ENCODE measurements at regions not wholly inside any gene's neighbourhood (a gene's known extent, or its start where the extent isn't known, plus 50 kb on each side); places are given as distances from the start of the nearest gene placed in this dataset.

GRCh38 chr9:19989213-19989612 lies 200.4 kb upstream of the SLC24A2 start:
- BruUV-seq (replicated peaks), result no TSS peak
- no peak overlapping the region for H3K9ac ChIP-seq (replicated peaks; ENCODE audit: extremely low read depth, insufficient read depth, low read length)
- H3K36me3 ChIP-seq (ENCODE audit: control insufficient read depth in 2 of 2, extremely low read depth in 1 of 2, insufficient read depth in 2 of 2, low read length in 2 of 2), result no peaks in the 10 kb centered on the region
- no peaks in the 10 kb centered on the region for H3K79me2 ChIP-seq (ENCODE audit: control insufficient read depth, insufficient read depth, low read length)
- no peak for DNase-seq (ENCODE audit: low read depth, low spot score)
- FAIRE-seq, result no peak
- no peaks in the 10 kb centered on the region for H3K9me3 ChIP-seq (replicated peaks; ENCODE audit: control insufficient read depth, insufficient read depth, low read length)
- no peak overlapping the region for H3K4me3 ChIP-seq (replicated peaks in 1 of 3; ENCODE audit: insufficient read depth in 1 of 3, low read depth in 1 of 3, low read length in 3 of 3)
- H3K27ac ChIP-seq (ENCODE audit: insufficient read depth, low read depth, low read length), result no peak overlapping the region
- H4K20me1 ChIP-seq (replicated peaks; ENCODE audit: control insufficient read depth, extremely low read depth, insufficient read depth, low read length), result no peaks in the 10 kb centered on the region
- no peak overlapping the region for H2AFZ ChIP-seq (ENCODE audit: low read depth, low read length)
- no peaks in the 10 kb centered on the region for H3K4me1 ChIP-seq (ENCODE audit: control insufficient read depth, extremely low read depth, insufficient read depth, low read length)
- no peaks in the 10 kb centered on the region for H3K9me1 ChIP-seq (replicated peaks; ENCODE audit: control insufficient read depth, extremely low read depth, insufficient read depth, low read length)
- ChIA-PET POLR2A (no interaction called here), CTCF (interaction anchor here (1.2 kb wide), 1 partner anchor 17 kb away, joined by 3 read pairs; no protein-coding TSS in a partner anchor)
- intact Hi-C loops (cut with micrococcal nuclease), result no loop called here
- TF ChIP-seq FOS (IDR thresholded peaks at IDR 0.05; ENCODE audit: borderline replicate concordance, insufficient read depth, low read length) (no peak), POLR2AphosphoS5 (IDR thresholded peaks at IDR 0.05; ENCODE audit: insufficient read depth, low read depth, low read length) (no peak), EZH2 (IDR thresholded peaks at IDR 0.05; ENCODE audit: borderline replicate concordance, low read depth, low read length, severe bottlenecking) (no peak), POLR2A (IDR thresholded peaks at IDR 0.05; ENCODE audit: low read depth, low read length) (no peak), GATA2 (IDR thresholded peaks at IDR 0.05; ENCODE audit: insufficient read depth, insufficient read length, low read depth, low read length) (no peak), MAX (IDR thresholded peaks at IDR 0.05; ENCODE audit: insufficient read depth, insufficient read length) (no peak), JUN (IDR thresholded peaks at IDR 0.05; ENCODE audit: borderline replicate concordance, insufficient read depth, insufficient read length, low read depth) (no peak), MYC (IDR thresholded peaks at IDR 0.05; ENCODE audit: low read depth, low read length) (no peak)
- TF ChIP-seq, protein P1, sequence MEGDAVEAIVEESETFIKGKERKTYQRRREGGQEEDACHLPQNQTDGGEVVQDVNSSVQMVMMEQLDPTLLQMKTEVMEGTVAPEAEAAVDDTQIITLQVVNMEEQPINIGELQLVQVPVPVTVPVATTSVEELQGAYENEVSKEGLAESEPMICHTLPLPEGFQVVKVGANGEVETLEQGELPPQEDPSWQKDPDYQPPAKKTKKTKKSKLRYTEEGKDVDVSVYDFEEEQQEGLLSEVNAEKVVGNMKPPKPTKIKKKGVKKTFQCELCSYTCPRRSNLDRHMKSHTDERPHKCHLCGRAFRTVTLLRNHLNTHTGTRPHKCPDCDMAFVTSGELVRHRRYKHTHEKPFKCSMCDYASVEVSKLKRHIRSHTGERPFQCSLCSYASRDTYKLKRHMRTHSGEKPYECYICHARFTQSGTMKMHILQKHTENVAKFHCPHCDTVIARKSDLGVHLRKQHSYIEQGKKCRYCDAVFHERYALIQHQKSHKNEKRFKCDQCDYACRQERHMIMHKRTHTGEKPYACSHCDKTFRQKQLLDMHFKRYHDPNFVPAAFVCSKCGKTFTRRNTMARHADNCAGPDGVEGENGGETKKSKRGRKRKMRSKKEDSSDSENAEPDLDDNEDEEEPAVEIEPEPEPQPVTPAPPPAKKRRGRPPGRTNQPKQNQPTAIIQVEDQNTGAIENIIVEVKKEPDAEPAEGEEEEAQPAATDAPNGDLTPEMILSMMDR (IDR thresholded peaks at IDR 0.05; ENCODE audit: extremely low read depth in 1 of 2, insufficient read depth in 1 of 2, low read depth in 1 of 2, low read length in 2 of 2), result no peak
- no peaks in the 10 kb centered on the region for H3K27me3 ChIP-seq (ENCODE audit: control insufficient read depth in 2 of 2, insufficient read depth in 2 of 2, low read length in 2 of 2)
- dilution Hi-C loops (cut with MboI; ENCODE audit: extremely low pct_ligation_motif_present, low sequenced_read_pairs), result no loop called here
- H3K4me2 ChIP-seq (ENCODE audit: insufficient read depth, low read length), result no peak overlapping the region

All from endothelial cell of umbilical vein (primary cell).